ENCODE measurements at regions not wholly inside any gene's neighbourhood (a gene's known extent, or its start where the extent isn't known, plus 50 kb on each side); places are given as distances from the start of the nearest gene placed in this dataset.

DNA sequence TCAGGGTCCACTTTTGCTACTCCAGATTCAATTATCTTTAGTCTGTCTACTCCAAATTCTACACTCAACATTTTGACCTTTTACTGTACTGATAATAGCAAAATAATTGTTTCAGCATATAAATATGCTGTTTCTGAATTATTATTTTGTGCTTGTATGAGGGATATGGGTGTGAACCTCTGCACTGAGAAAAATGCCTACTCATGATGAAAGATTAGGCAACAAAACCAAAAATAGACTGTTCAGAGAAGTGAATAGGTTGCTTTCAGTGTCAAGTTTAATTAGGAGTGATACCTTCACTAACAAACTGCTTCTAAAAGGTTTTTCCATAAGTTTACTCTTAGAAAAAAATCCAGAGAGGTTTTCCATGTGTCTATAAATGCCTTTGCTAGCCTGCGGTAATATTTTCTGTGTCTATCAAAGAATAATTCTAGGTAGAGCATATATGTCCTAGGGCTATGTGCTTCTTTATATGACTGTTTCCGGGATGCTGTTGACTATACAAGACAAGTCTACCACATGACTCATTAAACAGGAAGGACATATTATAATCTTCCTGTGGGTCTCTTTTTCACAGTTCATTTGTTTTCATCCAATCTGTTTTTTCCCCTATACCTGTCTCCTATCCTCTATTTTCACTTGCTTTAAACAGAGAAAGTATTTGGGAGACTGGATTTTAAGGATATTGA, 218.5 kb upstream of the TTC14 start:
- TF ChIP-seq, protein P1, sequence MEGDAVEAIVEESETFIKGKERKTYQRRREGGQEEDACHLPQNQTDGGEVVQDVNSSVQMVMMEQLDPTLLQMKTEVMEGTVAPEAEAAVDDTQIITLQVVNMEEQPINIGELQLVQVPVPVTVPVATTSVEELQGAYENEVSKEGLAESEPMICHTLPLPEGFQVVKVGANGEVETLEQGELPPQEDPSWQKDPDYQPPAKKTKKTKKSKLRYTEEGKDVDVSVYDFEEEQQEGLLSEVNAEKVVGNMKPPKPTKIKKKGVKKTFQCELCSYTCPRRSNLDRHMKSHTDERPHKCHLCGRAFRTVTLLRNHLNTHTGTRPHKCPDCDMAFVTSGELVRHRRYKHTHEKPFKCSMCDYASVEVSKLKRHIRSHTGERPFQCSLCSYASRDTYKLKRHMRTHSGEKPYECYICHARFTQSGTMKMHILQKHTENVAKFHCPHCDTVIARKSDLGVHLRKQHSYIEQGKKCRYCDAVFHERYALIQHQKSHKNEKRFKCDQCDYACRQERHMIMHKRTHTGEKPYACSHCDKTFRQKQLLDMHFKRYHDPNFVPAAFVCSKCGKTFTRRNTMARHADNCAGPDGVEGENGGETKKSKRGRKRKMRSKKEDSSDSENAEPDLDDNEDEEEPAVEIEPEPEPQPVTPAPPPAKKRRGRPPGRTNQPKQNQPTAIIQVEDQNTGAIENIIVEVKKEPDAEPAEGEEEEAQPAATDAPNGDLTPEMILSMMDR (IDR thresholded peaks at IDR 0.05; ENCODE audit: control extremely low read depth, extremely low read depth, low read depth, missing control alignments): no peak
- DNase-seq (ENCODE audit: extremely low spot score): no peak
- CTCF ChIA-PET: no interaction called here
- POLR2A ChIA-PET: no interaction called here

DNA sequence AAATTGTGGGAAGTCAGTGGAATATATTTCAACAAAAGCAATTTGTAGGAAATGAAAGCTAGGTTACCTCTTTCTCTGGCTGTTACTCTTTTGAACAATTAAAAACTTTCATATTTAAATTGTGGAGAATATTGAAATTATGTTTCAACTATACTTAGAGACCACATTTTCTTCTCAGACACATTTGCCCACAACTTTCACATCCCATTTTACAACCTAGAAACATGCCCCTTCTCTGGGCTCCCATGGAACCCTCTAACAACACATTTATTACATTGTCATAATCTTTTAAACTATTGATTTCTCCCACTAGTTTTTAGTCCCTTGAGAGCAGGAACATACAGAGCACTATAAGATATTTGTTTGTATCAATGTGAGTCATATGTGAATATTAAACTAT, 211.7 kb upstream of the TTC14 start:
- POLR2A ChIA-PET: no interaction called here
- CTCF ChIA-PET: interaction anchor here (1.1 kb wide), 1 partner anchor 13 kb away, joined by 3 read pairs; no protein-coding TSS in a partner anchor
- no peak for DNase-seq (ENCODE audit: extremely low spot score)
- TF ChIP-seq, protein P1 (IDR thresholded peaks at IDR 0.05; ENCODE audit: control extremely low read depth, extremely low read depth, low read depth, missing control alignments): no peak

DNA sequence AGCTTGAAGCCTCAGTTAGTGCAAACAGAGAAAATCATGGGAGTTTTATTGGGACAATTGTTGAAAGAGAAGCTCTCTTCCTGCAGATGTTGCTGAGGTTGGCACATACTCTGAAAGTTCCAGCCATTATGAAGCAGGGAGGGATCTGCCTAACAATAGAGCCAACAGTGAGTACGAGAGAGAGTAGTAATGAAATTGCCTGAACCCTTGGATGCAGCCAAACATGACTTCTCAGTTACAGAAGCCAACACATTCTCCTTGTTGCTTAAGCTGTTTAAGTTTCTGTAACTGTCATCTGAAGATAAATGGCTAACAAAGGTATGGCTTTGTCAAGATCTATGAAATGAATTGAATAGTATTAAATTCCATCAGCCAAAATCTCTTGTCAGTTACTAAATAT, 211.0 kb upstream of the TTC14 start:
- ChIA-PET POLR2A (no interaction called here), CTCF (no interaction called here)
- TF ChIP-seq, protein P1 (IDR thresholded peaks at IDR 0.05; ENCODE audit: control extremely low read depth, extremely low read depth, low read depth, missing control alignments): no peak
- DNase-seq (ENCODE audit: extremely low spot score): no peak

DNA sequence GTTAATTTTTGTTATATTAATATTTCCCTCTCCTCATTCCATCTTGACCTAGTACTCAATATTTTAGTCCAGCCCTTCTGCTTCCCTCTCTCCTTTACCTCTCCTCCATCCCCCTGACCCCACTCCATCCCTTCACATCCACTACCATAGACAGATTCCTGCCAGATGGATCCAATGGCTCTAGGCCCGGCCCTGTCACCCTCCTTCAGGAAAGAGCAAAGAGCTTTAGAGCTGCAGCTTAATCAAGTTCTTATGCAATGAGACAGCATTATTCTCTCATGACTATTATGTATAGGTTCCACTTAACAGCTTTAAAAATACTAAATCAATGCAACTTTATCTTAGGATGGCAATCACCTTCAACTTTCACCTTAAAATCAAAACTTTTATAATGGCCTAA, 200.7 kb upstream of the TTC14 start:
- DNase-seq (ENCODE audit: extremely low spot score): no peak
- ChIA-PET POLR2A (no interaction called here), CTCF (no interaction called here)
- TF ChIP-seq, protein P1 (IDR thresholded peaks at IDR 0.05; ENCODE audit: control extremely low read depth, extremely low read depth, low read depth, missing control alignments): no peak

DNA sequence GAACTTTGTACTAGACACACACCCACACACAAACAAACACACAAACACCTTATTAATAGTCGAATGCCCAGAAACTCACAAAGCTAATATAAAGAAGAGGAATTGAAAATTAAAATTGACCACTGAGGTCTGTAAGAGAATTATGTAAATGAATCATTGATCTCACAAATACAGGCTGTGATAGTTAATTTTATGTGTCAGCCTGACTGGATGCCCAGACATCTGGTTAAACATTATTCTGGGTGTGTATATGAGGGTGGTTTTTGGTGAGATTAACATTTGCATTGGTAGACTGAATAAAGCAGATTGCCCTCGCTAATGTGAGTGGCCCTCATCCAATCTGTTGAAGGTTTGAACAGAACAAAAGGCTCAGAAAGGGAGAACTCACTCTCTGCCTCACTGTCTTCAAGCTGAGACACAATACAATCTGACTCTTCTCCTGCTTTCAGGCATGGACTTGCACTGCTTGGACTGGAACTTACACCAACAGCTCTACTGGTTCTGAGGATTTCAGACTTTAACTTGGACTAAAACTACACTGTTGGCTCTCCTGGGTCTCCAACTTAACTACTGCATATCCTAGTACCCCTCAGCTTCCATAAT, 199.4 kb upstream of the TTC14 start:
- ChIA-PET POLR2A (no interaction called here), CTCF (interaction anchor here (1.1 kb wide), 1 partner anchor 473 kb away, joined by 5 read pairs; no protein-coding TSS in a partner anchor)

DNA sequence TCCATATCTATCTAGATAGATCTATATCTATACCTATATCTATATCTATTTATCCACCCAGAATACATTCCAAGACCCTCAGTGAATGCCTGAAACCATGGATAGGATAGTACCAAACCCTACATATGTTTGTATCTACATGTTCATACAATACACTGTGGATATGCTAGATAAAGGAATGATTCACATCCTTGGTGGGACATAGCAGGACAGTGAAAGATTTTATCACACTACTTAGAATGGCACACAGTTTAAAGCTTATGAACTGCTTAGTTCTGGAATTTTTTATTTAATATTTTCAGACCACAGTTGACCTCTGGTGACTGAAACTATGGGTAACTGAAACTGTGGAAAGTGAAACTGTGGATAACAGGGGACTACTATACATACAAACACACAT, 198.8 kb upstream of the TTC14 start:
- POLR2A ChIA-PET: no interaction called here
- CTCF ChIA-PET: interaction anchor here (1.1 kb wide), 1 partner anchor 474 kb away, joined by 5 read pairs; no protein-coding TSS in a partner anchor
- TF ChIP-seq, protein P1 (IDR thresholded peaks at IDR 0.05; ENCODE audit: control extremely low read depth, extremely low read depth, low read depth, missing control alignments): no peak
- DNase-seq (ENCODE audit: extremely low spot score): no peak

More for the DNA sequence above, 199.4 kb upstream of the TTC14 start:
- no peak for DNase-seq (ENCODE audit: extremely low spot score)
- TF ChIP-seq, protein P1 (IDR thresholded peaks at IDR 0.05; ENCODE audit: control extremely low read depth, extremely low read depth, low read depth, missing control alignments): no peak

Data from GM10248 (cell line).